ENCODE measurements at regions not wholly inside any gene's neighbourhood (a gene's known extent, or its start where the extent isn't known, plus 50 kb on each side); places are given as distances from the start of the nearest gene placed in this dataset.

DNA sequence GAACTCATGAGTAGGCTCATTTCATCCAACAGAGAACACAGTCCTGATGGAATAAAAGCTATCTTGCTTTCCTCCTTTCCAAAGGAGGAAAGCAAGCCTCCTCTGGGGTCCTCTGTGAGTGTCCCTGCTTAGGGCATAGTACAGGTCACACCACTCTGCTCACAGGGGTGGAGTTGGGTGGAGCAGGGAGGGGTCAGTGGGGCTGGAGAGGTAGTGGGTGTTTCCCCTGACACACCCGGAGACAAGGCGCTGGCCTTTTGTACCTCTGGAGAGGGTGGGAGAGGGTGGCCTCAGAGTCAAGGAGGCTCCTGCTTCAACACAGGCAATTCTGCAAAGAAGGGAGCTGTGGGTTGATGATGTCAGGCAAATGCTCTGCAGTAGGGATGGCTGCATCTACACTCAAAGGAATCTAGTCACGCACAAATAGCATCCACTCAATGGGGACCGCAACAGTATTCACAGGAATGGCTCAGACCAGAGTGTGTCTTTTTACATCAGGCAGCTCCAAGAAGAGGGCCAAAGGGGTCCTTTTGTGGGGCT lies 58.6 kb upstream of the PLXNA2 start:
- no peak overlapping the region for H3K4me2 ChIP-seq (ENCODE audit: low read length)
- no peaks in the 10 kb centered on the region for H3K9me3 ChIP-seq (ENCODE audit: low read length)
- H4K20me1 ChIP-seq (ENCODE audit: insufficient read depth) = no peaks in the 10 kb centered on the region
- no peaks in the 10 kb centered on the region for H3K79me2 ChIP-seq (replicated peaks; ENCODE audit: insufficient read depth, low read length)
- no peak overlapping the region for H2AFZ ChIP-seq (ENCODE audit: low read depth, low read length)
- no peak for TF ChIP-seq TAF1 (IDR thresholded peaks at IDR 0.05; ENCODE audit: low read depth)
- no peak for TF ChIP-seq POLR2AphosphoS5 (IDR thresholded peaks at IDR 0.05)
- no peak for TF ChIP-seq MXI1 (conservative IDR thresholded peaks at IDR 0.05; ENCODE audit: poor library complexity, severe bottlenecking)
- no peak for TF ChIP-seq CTCF (IDR thresholded peaks at IDR 0.05; ENCODE audit: poor library complexity, severe bottlenecking)
- no peak for TF ChIP-seq RAD21 (conservative IDR thresholded peaks at IDR 0.05)
- no peak for TF ChIP-seq EP300 (conservative IDR thresholded peaks at IDR 0.05; ENCODE audit: poor library complexity, severe bottlenecking)
- TF ChIP-seq EZH2 (IDR thresholded peaks at IDR 0.05; ENCODE audit: borderline replicate concordance, insufficient read depth, low read length, poor library complexity, severe bottlenecking) = no peak
- no peak for TF ChIP-seq REST (IDR thresholded peaks at IDR 0.05; ENCODE audit: borderline replicate concordance)
- no peak for TF ChIP-seq SMC3 (conservative IDR thresholded peaks at IDR 0.05; ENCODE audit: poor library complexity)
- H3F3A ChIP-seq (ENCODE audit: insufficient read depth, low read length, poor library complexity, severe bottlenecking) = no peaks in the 10 kb centered on the region
- no peak overlapping the region for H3K4me3 ChIP-seq (ENCODE audit: low read length)
- no peaks in the 10 kb centered on the region for H3K9me2 ChIP-seq (ENCODE audit: insufficient read depth, low read length)
- no peaks in the 10 kb centered on the region for H3K27me3 ChIP-seq (ENCODE audit: insufficient read depth, low read depth, low read length)
- H3K9ac ChIP-seq (ENCODE audit: low read length) = no peak overlapping the region
- no peak overlapping the region for H3K27ac ChIP-seq (ENCODE audit: low read length)
- H3K36me3 ChIP-seq (ENCODE audit: insufficient read depth, low read length) = no peaks in the 10 kb centered on the region

GRCh38 chr1:208303743-208304712 lies 59.8 kb upstream of the PLXNA2 start:
- no peaks in the 10 kb centered on the region for H3K9me2 ChIP-seq (ENCODE audit: insufficient read depth, low read length)
- no peaks in the 10 kb centered on the region for H3K27me3 ChIP-seq (ENCODE audit: insufficient read depth, low read depth, low read length)
- H2AFZ ChIP-seq (ENCODE audit: low read depth, low read length) = no peak overlapping the region
- H3K36me3 ChIP-seq (ENCODE audit: insufficient read depth, low read length) = no peaks in the 10 kb centered on the region
- no peaks in the 10 kb centered on the region for H4K20me1 ChIP-seq (ENCODE audit: insufficient read depth)
- no peaks in the 10 kb centered on the region for H3K79me2 ChIP-seq (replicated peaks; ENCODE audit: insufficient read depth, low read length)
- no peak overlapping the region for H3K4me2 ChIP-seq (ENCODE audit: low read length)
- no peaks in the 10 kb centered on the region for H3F3A ChIP-seq (ENCODE audit: insufficient read depth, low read length, poor library complexity, severe bottlenecking)
- no peak overlapping the region for H3K9ac ChIP-seq (ENCODE audit: low read length)
- H3K27ac ChIP-seq (ENCODE audit: low read length) = no peak overlapping the region
- H3K4me3 ChIP-seq (ENCODE audit: low read length) = no peak overlapping the region
- TF ChIP-seq EZH2 (IDR thresholded peaks at IDR 0.05; ENCODE audit: borderline replicate concordance, insufficient read depth, low read length, poor library complexity, severe bottlenecking) (no peak), MXI1 (conservative IDR thresholded peaks at IDR 0.05; ENCODE audit: poor library complexity, severe bottlenecking) (no peak), REST (IDR thresholded peaks at IDR 0.05; ENCODE audit: borderline replicate concordance) (no peak), EP300 (conservative IDR thresholded peaks at IDR 0.05; ENCODE audit: poor library complexity, severe bottlenecking) (no peak), SMC3 (conservative IDR thresholded peaks at IDR 0.05; ENCODE audit: poor library complexity) (no peak), TAF1 (IDR thresholded peaks at IDR 0.05; ENCODE audit: low read depth) (no peak), RAD21 (conservative IDR thresholded peaks at IDR 0.05) (no peak), POLR2AphosphoS5 (IDR thresholded peaks at IDR 0.05) (no peak), CTCF (IDR thresholded peaks at IDR 0.05; ENCODE audit: poor library complexity, severe bottlenecking) (no peak)
- no peaks in the 10 kb centered on the region for H3K9me3 ChIP-seq (ENCODE audit: low read length)
